Hepatocyte (in vitro differentiated cells): ENCODE measurements at regions not wholly inside any gene's neighbourhood (a gene's known extent, or its start where the extent isn't known, plus 50 kb on each side); places are given as distances from the start of the nearest gene placed in this dataset.
"Not testable (repeated sequence)": the region's sequence is repeated elsewhere in the genome, so short reads cannot be mapped to it uniquely, and the experiment has no call there.

ENCODE experiments used
- DNase-seq: peaks from one replicate; pipeline ENCODE4 v3.0.0-alpha.2; 2016; ENCODE audit warnings: low spot score
- H2AFZ ChIP-seq: fragments of 200-600 bp; sonication (generic); 2 replicates; pipeline ENCODE4 v1.6.0; 2016; ENCODE audit warnings: antibody characterized with exemption, mild to moderate bottlenecking
- H3K27ac ChIP-seq: fragments of 200-600 bp; sonication (generic); 2 replicates; pipeline ENCODE4 v1.5.1; 2016; ENCODE audit warnings: mild to moderate bottlenecking
- H3K27me3 ChIP-seq: fragments of 200-600 bp; sonication (generic); 2 replicates; pipeline ENCODE4 v1.6.1; 2016
- H3K36me3 ChIP-seq: fragments of 200-600 bp; sonication (generic); replicated peaks from 2 replicates; pipeline ENCODE4 v1.5.1; 2016; ENCODE audit warnings: low read depth; ENCODE audit not compliant: insufficient read depth
- H3K4me1 ChIP-seq: fragments of 200-600 bp; sonication (generic); 2 replicates; pipeline ENCODE4 v1.5.1; 2016; ENCODE audit warnings: mild to moderate bottlenecking, moderate library complexity; ENCODE audit not compliant: insufficient read depth
- H3K4me2 ChIP-seq: fragments of 200-600 bp; sonication (generic); 2 replicates; pipeline ENCODE4 v1.6.0; 2016
- H3K4me3 ChIP-seq: fragments of 200-600 bp; sonication (generic); 2 replicates; pipeline ENCODE4 v1.5.1; 2016; ENCODE audit warnings: mild to moderate bottlenecking
- H3K79me2 ChIP-seq: fragments of 200-600 bp; sonication (generic); 2 replicates; pipeline ENCODE4 v1.6.0; 2017; ENCODE audit warnings: mild to moderate bottlenecking
- H3K9me2 ChIP-seq: fragments of 200-600 bp; sonication (generic); replicated peaks from 2 replicates; pipeline ENCODE4 v1.6.0; 2017; ENCODE audit warnings: mild to moderate bottlenecking; ENCODE audit not compliant: insufficient read depth
- H3K9me3 ChIP-seq: fragments of 200-600 bp; sonication (generic); 2 replicates; pipeline ENCODE4 v1.5.1; 2016; ENCODE audit warnings: low read depth, mild to moderate bottlenecking
- H4K20me1 ChIP-seq: fragments of 200-600 bp; sonication (generic); 2 replicates; pipeline ENCODE4 v1.6.0; 2016; ENCODE audit warnings: mild to moderate bottlenecking; ENCODE audit not compliant: insufficient read depth, poor library complexity, severe bottlenecking
- EZH2 ChIP-seq: fragments of 200-600 bp; sonication (generic); IDR thresholded peaks from 2 replicates; pipeline ENCODE4 v1.6.1; 2016; ENCODE audit warnings: antibody characterized with exemption, mild to moderate bottlenecking, borderline replicate concordance
- EZH2phosphoT487 ChIP-seq: fragments of 200-600 bp; sonication (generic); IDR thresholded peaks from one replicate; pipeline ENCODE4 v1.6.1; 2018; ENCODE audit warnings: antibody characterized with exemption, mild to moderate bottlenecking, low read depth, moderate library complexity; ENCODE audit not compliant: unreplicated experiment, severe bottlenecking
- WGBS: methylation state at CpG from one replicate; pipeline ENCODE4 v1.1.6; 2016; ENCODE audit warnings: low lambda C conversion rate; ENCODE audit errors: missing lambda C conversion rate; 5-methylcytosine and 5-hydroxymethylcytosine counted together
- TF ChIP-seq, protein P1 (sequence below): fragments of 200-600 bp; sonication (generic); IDR thresholded peaks from 2 replicates; pipeline ENCODE4 v1.5.1; 2016; ENCODE audit warnings: antibody characterized with exemption, mild to moderate bottlenecking; ENCODE audit not compliant: poor library complexity

- Histone ChIP-seq H3K36me3 (no peaks in the 10 kb centered on the region), H3K27me3 (no peaks in the 10 kb centered on the region), H4K20me1 (no peaks in the 10 kb centered on the region), H3K9me2 (no peaks in the 10 kb centered on the region), H3K79me2 (no peaks in the 10 kb centered on the region), H2AFZ (no peak overlapping the region), H3K4me1 (no peaks in the 10 kb centered on the region), H3K4me2 (no peak overlapping the region), H3K9me3 (no peaks in the 10 kb centered on the region), H3K27ac (no peak overlapping the region), H3K4me3 (no peak overlapping the region)
- no peak for DNase-seq
- TF ChIP-seq EZH2: no peak
- TF ChIP-seq EZH2phosphoT487: no peak
- TF ChIP-seq, protein P1, sequence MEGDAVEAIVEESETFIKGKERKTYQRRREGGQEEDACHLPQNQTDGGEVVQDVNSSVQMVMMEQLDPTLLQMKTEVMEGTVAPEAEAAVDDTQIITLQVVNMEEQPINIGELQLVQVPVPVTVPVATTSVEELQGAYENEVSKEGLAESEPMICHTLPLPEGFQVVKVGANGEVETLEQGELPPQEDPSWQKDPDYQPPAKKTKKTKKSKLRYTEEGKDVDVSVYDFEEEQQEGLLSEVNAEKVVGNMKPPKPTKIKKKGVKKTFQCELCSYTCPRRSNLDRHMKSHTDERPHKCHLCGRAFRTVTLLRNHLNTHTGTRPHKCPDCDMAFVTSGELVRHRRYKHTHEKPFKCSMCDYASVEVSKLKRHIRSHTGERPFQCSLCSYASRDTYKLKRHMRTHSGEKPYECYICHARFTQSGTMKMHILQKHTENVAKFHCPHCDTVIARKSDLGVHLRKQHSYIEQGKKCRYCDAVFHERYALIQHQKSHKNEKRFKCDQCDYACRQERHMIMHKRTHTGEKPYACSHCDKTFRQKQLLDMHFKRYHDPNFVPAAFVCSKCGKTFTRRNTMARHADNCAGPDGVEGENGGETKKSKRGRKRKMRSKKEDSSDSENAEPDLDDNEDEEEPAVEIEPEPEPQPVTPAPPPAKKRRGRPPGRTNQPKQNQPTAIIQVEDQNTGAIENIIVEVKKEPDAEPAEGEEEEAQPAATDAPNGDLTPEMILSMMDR: no peak
- 94% methylated on average over 4 of the region's 4 CpGs for WGBS
Measured at GRCh38 chr9:31418419-31418818, 966.0 kb upstream of the ACO1 start.

DNA sequence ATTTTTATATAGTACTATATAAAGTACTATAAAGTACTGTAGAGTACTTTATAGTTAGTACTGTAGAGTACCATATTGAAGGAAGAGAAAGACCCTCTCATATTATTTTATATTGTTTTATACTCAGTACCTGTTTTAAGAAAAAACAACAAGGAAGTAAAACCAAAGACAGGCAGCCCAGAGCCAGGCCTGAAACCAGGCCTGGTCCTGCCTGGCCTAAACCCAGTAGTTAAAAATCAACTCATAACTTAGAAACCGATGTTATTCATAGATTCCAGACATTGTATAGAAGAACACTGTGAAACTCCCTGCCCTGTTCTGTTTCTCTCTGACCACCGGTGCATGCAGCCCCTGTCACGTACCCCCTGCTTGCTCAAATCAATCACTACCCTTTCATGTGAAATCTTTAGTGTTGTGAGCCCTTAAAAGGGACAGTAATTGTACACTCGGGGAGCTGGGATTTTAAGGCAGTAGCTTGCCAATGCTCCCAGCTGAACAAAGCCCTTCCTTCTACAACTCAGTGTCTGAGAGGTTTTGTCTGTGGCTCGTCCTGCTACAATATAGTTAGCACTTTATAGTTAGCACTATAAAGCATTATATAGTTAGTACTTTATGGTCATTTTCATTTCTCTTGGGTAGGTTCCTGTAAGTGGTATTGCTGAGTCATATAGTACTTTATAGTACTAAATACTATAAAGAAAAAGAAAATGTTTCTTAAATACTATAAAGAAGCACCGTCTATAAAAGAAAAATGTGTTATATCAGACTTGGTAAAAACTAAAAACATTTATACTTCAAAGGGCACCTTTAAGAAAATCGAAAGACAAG, 940.6 kb upstream of the ACO1 start:
- WGBS: 71% methylated on average over 7 of the region's 7 CpGs
- H3K9me3 ChIP-seq, H3K9me2 ChIP-seq, H3K79me2 ChIP-seq, H3K4me2 ChIP-seq, DNase-seq, H3K4me1 ChIP-seq, H3K27me3 ChIP-seq, H2AFZ ChIP-seq, H3K27ac ChIP-seq, H3K4me3 ChIP-seq, H3K36me3 ChIP-seq, H4K20me1 ChIP-seq: not testable (repeated sequence)

DNA sequence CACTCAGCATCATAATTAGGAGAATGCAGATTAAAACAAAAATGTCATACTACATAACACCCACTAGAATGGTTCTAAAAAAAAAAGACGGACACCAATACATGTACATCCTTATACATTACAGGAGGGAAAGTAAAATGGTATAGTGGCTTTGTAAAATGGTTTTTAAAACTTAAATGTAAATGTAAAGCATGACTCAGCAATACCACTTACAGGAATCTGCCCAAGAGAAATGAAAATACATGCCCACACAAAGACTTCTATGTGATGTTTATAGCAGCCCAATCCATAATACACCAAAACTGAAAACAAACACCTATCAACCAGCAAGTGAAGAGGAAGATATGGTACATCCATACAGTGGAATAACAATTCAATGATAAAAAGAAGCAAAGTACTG, 939.1 kb upstream of the ACO1 start:
- DNase-seq: no peak
- Histone ChIP-seq H3K9me2 (no peaks in the 10 kb centered on the region), H3K27ac (no peak overlapping the region), H3K27me3 (no peaks in the 10 kb centered on the region), H3K9me3 (no peaks in the 10 kb centered on the region), H2AFZ (no peak overlapping the region), H3K79me2 (no peaks in the 10 kb centered on the region), H3K4me3 (no peak overlapping the region), H3K4me2 (no peak overlapping the region), H3K36me3 (no peaks in the 10 kb centered on the region), H4K20me1 (no peaks in the 10 kb centered on the region), H3K4me1 (no peaks in the 10 kb centered on the region)
- no peak for TF ChIP-seq EZH2phosphoT487
- TF ChIP-seq EZH2: no peak
- TF ChIP-seq, protein P1: no peak
- 94% methylated on average over 1 of the region's 1 CpG for WGBS

DNA sequence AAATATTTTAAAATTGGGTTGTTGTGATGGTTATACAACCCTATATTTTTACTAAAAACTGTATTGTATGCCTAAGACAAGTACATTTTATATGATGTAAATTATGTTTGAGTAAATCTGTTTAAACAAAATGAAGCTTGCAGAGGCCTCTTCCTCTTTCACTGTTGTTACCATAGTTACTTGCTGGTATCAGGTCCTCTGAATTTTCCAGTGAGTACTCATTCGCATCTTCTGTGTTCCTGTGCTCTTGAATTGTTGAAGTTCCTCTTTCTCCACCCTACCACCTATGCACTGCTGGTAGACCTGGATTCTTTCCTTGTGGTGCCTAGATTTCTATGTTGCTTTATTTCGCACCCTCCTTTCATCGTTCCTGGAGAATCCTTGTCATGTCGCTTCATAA, 938.5 kb upstream of the ACO1 start:
- no peak overlapping the region for H3K4me3 ChIP-seq
- H3K4me2 ChIP-seq: no peak overlapping the region
- no peaks in the 10 kb centered on the region for H3K9me3 ChIP-seq
- TF ChIP-seq EZH2phosphoT487: no peak
- TF ChIP-seq EZH2: no peak
- TF ChIP-seq, protein P1: no peak
- DNase-seq: no peak
- no peaks in the 10 kb centered on the region for H3K79me2 ChIP-seq
- no peak overlapping the region for H2AFZ ChIP-seq
- WGBS: 89% methylated on average over 4 of the region's 4 CpGs
- H3K27me3 ChIP-seq: no peaks in the 10 kb centered on the region
- H4K20me1 ChIP-seq: no peaks in the 10 kb centered on the region
- no peaks in the 10 kb centered on the region for H3K9me2 ChIP-seq
- no peaks in the 10 kb centered on the region for H3K36me3 ChIP-seq
- H3K27ac ChIP-seq: no peak overlapping the region
- no peaks in the 10 kb centered on the region for H3K4me1 ChIP-seq
